NCI-H2196 (cell line): ENCODE measurements at regions not wholly inside any gene's neighbourhood (a gene's known extent, or its start where the extent isn't known, plus 50 kb on each side); places are given as distances from the start of the nearest gene placed in this dataset.

ENCODE experiments used
- DNase-seq: peaks from one replicate; lab custom pipeline; 2025; ENCODE audit not compliant: unreplicated experiment; lab: John Stamatoyannopoulos, UW

DNA sequence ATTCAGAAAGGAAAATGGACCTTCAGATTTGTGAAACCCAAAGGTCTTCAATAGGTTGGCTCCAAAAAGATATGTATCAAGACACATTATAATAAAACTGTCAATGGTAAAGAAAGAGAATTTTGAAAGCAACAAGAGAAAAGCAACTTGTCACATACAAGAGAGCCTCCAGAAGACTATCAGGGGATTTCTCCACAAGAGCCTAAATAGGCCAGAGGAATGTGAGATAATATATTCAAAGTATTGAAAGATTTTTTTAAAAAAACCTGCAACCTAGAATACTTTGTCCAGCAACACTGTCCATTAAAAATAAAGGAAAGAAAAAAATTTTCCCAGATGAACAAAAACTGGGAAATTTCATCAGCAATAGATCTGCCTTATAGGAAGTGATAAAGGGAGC is 869.6 kb upstream of the ADGRL2 start:
- no peak for DNase-seq

DNA sequence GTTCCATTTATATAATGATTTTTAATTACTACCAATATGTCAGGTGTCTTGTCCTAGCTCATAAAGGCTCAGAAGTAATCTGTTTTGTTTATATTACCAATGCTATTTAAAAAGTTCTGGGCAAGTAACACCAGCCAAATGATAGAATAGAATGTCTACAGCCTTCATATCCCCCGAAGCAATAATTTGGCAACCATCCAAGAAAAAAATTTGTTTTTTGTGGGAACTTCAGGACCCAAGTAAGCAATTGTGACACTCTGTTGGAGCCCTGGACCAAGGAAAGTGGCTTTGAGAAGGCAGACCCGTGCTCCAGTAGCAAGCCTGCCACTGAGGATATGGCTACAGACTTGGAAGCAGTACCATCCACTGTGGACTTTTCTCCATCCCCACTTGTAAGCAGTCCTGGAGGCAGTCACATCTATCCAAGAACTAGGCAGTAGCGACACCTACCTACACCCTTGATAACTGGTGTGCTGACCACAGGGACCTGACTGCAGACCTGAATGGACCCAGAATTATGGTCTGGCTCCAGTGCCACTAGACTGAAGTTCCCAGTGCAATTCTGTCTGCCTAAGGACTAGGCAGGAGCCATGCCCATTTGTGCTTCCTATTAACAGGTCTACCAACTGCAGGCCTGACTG is 870.7 kb upstream of the ADGRL2 start:
- DNase-seq: no peak

DNA sequence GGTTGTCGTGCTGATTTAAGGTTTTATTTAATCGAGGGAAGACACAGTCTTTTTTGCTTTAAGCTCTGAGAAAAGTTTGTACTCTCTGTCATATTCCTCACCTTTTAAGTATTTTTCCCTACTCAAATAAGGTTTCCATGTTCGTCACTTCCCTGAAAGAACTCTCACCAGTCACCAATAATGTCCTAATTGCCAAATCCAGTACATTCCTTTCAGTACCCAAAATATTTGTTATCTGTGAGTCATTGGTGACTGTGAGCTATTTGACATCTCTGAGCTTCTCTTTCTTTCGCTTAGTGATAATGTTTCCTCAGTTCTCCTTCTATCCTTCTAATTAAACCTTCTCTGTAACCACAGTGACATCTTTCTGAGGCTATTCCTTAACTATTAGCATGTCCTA is 874.2 kb upstream of the ADGRL2 start:
- DNase-seq: no peak

DNA sequence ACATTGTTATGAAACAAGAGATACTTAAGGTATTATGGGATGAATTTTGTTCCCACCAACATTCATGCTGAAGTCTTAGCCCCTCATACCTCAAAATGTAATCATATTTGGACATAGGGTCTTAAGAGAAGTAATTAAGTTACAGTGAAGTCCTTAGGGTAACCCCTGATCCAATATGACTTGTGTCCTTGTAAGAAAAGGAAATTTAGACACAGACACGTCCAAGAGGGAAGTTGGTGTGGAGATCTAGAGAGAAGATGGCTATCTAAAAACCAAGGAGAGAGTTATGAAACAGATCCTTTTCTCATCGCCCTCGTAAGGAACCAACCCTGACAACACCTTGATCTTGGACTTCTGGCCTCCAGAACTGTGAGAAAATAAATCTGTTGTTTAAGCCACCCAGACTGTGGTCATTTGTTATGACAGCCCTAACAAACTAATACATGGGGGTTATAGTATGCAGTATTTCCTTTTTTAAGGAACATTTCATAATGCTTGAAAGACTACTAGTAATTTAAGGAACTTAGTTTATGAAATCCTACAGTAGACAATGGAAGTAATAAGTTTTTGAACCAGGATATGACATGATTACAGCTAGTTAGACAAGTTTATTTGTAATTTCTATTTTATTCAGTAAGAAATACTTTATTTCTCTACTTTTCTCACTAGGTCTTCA is 875.5 kb upstream of the ADGRL2 start:
- DNase-seq: no peak

DNA sequence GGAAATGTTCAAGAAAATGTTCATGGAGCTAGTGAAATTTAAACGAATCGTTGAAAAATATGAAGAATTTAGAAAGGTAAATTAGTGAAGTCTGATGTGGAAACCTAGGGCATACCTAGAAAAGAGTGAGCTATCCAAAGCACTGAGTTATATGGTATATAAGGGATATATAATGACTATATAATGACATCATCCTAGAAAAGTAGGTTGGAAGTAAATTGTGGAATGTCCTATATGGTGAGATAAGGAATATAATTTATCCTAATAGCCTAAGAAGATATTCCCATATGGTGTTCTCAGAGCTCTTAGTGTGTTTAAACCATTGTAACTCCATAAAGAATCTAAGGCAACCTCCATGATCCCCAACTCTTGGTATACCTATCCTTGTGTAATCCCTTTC is 876.4 kb upstream of the ADGRL2 start:
- no peak for DNase-seq

DNA sequence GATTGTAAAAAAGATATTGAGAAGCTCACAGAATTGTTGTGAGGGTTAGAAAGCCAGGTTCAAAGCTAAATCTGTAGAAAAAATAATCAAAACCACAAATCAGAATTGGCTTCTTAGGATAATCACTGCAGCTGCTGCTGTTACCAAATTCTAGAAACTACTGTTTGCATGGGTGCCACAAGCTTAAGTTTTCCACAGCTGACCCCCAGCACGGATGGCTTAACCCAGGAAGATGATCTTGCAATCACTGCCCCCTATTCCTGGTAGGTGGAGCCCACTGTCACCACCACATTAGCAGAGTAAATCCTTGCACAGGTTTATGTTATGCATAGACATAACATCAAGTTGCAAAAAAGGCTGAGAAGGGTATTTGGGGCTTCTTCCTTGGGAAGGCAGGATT is 877.8 kb upstream of the ADGRL2 start:
- DNase-seq: no peak

DNA sequence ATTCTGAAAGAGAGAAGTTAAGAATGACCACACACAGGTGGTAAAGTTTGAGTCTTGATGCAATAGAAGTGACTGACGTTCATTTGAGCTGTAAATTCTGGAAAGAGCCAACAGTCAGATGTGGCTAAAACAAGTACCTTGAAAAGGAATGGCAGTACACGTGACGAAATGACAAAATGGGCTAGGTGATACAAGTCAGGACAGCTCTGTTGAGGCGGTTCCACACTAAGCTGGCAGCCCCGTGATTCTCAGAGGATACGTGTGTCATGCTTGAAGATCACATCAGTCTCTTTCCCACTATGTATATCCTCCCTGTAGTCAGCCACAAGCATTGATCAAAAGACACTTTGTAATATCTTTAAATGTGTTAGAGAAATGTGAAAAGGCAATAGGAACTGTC is 881.3 kb upstream of the ADGRL2 start:
- DNase-seq: no peak

DNA sequence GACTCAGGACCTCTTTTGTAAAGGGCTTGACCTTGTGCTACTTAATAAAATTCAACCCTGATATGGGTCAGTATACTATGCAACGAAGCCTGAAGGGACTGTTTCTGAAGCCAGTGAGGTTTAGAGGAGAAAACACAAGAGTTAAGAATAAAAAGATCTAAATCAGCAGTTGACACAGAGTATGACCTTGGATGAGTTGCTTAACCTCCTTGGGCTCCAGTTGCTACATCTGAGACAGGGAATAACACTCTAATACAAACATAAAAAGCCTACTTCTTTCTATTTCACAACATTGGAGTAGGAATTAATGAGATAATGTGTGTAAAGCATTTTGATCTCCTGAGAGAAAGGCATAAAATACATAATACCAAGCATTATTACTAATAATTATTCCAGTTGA is 882.4 kb upstream of the ADGRL2 start:
- no peak for DNase-seq

DNA sequence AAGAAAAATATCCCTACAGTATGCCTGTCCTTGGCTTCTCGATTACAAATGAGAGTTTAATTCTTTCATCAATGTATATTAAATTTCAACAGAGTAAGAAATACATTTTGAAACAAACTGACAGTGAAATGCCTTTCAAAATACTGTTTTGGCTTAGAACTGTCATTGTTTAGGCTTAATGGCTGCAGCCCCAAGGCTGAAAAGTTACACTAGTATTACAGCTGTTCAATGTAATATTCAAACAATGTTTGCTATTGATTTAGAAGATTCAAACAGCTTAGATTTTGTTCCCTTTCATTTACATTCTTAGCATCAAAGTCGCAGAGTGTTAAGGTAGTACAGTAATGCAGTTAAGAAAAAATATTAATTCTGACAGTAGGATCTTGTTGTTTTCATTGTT is 882.9 kb upstream of the ADGRL2 start:
- no peak for DNase-seq

DNA sequence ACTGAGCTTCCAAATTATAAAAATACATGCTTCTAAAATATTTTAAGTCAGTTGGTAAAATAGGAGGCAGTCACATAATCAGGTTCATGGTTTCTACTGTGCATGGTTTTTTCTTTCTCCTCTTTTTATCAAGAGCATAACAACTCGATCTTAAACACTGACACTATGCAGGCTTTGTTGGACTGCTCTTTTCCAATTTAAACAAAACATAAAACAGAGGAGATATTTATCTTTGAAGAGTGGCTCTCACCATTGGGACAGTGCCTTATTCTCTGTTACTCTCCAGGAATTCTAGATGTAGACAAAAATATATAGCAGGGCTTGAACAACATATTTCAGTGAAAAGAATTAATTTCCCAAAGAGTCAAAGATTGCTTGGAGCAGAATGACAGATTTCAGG is 883.5 kb upstream of the ADGRL2 start:
- DNase-seq: no peak

DNA sequence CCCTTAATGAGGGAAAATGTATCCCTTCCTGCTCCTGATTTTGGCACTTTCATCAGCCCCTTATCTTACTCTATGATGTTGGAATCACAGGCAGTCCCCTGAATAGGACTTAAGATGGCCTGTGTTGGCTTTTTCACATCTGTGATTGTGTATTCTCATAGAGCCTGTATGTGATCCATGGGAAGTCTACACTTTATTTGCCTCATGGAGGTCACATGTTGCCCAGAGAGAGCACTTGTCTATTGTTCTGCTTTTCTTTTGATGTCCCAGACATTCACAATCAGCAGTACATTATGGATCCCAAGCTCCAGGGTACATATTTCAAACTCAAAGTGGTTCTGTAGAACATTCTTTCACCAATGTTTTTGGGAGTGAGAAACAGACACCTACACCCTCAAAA is 885.2 kb upstream of the ADGRL2 start:
- DNase-seq: no peak

DNA sequence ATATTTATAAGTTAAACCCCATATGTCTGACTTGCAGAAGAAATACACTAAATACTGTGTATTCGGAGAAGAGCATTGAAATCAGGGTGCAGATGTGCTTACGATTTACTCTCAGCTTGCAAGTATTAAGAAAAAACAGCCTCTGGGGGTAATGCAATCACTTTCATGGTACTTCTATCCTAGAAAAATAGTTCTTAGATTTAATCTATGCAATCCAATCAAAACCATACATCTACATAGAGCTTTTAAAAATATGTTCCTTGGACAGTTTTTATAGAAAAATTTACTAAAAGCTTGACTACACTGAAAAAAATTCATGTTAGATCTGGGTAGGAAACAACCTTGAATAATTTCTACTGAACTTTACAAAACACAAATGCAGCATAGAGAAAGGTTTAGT is 890.3 kb upstream of the ADGRL2 start:
- no peak for DNase-seq

DNA sequence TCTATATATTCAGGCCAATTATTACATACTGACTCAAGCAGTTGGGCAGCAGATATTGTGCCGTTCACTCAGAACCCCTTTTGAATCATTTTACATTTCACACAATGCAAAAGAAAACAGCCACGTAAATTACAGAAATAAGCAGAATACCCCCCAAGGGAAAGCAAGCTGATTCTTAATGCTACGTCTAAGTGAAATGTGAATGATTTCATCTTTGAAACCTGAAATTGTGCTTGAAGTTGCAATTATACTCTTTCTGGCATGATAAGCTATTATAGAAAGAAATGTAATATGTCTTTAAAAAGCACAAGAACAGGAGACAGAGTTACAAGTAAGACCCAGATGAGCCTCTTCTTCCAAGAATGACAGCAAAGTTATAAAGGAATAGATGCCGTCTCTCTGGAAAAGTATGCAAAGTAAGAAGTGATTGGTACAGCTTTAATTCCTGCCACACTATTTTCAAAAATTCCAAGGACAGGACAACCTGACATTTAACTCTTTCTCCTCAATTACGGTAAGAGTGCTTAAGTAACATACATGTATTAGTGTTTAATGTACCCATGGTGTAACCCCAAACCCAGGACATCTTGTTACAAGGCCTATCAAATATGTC is 891.5 kb upstream of the ADGRL2 start:
- no peak for DNase-seq

DNA sequence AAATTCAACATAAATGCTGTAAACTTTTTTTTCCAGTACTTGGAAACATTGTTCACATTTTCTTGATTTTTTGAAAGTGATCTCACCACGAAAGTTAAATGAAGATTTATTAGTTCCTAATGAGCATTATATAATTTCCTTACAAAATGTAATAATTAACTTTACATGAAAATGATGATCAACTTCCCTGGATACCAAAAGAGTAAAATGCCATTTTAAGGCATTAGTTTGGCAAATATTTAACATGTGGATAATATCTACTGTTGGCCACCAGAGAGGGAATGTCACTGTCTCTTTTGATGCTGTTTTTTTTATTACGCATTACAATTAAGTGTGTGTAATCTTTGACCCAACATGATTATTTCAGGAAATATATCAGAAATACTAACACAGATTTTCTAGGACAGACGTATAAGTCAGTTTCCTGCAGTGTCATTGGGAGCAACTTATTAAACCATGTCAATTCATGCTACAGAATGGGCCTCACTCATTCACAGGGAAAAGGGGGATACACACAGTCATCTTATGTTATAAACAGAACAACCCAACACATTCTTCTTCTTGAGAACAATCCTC is 903.9 kb upstream of the ADGRL2 start:
- no peak for DNase-seq

DNA sequence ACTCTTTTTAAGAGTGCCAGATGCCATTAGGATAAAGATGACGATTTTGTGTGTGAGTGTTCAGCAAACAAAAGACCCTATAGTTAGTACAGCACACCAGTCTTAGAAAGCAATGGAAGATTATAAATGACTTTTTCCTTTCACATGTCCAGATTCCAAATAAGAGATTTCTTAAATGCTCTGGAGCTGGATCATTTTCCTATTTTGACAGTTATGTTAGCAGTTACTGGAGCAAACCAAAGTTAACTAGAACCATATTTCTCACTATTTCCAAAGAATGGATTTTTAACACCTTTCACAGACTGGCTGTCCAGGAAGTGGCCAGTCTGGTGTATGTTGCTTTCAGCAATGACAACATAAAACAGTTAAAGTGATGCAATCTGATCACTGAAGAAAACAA is 905.8 kb upstream of the ADGRL2 start:
- no peak for DNase-seq

DNA sequence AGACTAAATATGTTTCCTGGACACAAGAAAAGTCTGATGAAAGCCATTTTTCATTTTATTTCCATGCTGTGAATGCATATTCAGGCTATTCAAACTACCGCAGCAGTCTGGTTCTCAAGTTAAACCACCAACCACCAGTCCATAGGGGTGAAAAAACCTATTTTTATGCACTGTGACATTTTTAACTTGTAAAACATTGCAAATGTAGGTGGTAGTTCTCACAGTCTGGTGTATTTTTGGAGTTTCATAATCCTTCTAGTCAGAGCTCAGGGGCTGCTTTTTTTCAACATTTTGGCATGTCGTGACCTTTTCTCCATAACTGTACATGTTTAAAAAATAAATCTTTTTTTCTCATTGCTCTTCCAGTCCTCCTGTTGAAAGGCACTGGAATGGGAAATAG is 907.6 kb upstream of the ADGRL2 start:
- no peak for DNase-seq

DNA sequence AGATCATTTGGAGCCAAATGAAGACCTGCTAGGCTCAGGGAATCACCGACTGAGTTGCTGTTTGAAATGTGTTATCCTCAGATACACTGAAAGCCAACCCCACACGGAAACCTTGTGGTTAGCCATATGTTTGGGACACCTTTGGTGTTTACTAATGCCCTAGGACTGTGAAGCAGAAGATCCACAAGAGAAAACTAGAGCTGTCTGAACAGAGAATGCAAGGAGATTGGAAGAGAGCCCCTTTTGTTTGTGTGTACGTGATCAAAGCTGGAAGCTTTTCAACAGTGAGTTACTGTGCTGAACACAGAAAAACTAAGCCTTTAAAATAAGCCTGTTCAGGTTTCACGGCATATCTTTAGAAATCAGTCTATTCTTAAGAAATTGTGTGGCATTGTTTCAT is 908.2 kb upstream of the ADGRL2 start:
- DNase-seq: no peak

DNA sequence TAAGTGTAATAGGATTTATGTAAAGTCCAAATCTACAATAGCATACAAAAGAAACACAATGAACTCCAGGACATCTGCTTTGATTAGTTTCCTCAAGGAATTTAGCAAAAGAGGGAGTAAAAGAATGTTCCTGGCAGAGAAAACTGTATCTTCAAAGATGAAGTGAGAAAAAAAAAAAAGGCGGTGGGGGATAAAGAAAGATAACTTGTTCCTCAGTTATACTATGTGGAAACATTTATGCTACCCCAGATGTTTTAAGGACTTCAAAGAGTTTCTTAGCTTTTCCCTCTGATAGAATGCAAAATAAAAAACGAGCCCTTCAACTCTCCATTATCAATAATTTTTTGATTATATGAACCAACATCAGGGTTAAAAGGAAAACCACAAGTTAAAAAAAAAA is 908.9 kb upstream of the ADGRL2 start:
- DNase-seq: no peak

DNA sequence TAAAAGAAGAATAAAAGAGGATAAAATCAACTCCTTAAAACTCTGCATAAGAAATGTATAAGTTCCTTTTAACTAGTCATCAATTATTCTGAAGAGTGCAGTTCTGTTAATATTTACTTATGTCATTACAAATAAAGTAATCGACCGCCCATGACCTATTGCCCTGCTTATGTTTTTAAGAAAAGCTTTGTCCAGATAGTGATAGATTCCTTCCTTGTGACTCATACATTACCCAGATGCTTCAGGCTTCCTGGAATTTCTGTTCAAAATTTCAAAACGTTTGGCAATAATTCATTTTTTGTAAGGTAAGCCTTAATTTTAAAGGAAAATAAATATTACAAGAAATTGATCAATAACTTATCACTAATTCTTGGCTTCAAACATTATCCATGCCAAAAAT is 918.2 kb upstream of the ADGRL2 start:
- no peak for DNase-seq

DNA sequence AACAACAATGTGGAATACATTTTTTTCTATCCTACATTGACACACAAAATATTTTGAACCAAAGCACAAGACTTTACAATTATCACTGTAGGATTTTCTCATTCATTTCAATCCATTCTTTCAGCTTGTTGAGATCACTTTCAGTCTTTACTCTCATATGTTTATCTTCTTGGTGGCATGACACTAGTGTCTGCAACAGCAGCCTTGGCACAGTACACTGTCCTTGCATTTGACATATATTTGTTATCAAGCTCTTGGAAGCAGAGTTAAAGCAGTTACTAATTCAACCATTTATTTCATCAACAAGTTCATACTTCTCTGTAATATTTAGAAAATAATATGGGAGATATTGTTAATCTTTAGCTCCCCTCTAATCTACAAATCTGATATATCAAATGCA is 922.4 kb upstream of the ADGRL2 start:
- no peak for DNase-seq

DNA sequence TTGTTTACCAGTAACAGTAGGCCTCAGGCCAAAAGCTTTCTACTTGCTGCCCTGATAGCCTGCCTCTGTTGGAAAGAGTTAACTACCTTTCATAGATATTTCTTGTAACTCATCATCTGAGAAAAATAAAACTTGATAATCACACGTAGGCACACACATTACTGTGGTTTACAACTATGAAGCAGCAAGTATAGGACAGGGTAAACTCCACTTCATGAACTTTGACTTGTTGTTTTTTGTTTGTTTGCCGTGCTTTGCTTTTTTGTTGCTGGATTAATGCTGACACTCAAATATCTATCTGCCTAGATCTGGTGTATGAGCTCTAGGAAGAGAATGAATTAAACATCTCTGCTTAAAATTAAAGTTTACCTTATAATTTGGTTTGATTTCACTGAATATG is 924.7 kb upstream of the ADGRL2 start:
- no peak for DNase-seq

DNA sequence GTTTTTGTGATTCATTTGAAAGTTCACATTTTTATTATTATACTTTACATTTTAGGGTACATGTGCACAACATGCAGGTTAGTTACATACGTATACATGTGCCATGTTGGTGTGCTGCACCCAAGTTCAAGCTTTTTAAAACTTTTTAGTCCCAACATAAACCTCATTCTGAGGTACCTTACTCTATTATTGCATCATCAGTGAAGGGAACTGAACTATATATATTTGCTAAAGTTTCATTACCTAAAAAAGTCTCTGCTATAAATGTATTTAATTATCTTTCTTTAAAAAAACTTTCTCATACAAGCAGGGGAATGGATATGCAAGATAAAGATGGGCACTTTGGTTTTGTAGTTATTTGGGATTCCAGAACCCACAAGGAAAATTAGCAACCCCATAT is 931.4 kb upstream of the ADGRL2 start:
- DNase-seq: no peak
